ENCODE measurements at regions not wholly inside any gene's neighbourhood (a gene's known extent, or its start where the extent isn't known, plus 50 kb on each side); places are given as distances from the start of the nearest gene placed in this dataset.

DNA sequence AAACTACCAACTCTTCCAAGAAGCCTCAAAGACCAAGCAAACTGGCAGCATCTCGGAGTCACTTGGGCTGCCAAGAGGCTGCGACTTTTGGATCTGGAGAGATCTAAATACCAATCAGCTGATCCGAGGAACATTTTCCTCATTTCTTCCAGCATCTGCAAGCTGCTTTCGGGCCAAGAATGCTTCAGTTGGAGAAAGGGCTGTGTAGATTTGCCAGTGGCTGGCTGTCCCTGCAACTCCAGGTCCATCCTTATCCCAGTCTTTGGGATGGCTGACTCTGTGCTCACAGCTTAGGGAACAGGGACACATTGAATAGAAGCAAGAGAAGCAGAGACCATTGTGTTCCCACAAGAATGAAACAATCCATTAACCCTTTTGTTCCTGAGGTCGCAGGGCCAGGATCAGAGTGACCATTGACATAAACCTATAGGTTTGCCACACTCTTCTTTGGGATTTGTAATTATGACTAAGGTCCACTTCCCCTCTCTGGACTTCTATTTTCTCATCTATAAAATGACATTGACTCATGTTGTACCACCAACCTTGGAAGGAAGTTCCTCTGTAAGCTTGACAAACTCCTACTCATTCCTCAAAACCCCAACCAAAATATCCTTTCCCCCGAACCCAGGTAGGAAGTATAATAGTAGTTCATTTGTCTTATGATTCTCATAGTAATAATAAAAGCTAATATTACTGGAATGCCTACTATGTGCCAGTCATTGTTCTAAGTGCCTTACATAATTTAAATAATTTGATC, 340.8 kb downstream of the MN1 start:
- no peak for DNase-seq
- Histone ChIP-seq H3F3A (ENCODE audit: insufficient read depth, low read length) (no peaks in the 10 kb centered on the region), H3K4me3 (ENCODE audit: low read length) (no peak overlapping the region), H3K27ac (ENCODE audit: low read length) (no peak overlapping the region), H3K9me2 (replicated peaks; ENCODE audit: insufficient read depth, low read length) (no peaks in the 10 kb centered on the region), H3K27me3 (replicated peaks; ENCODE audit: insufficient read depth, low read length) (peaks cover 70% of the 10 kb centered on the region), H3K4me2 (ENCODE audit: low read depth, low read length) (no peak overlapping the region), H3K9me3 (replicated peaks; ENCODE audit: insufficient read depth, low read length) (no peaks in the 10 kb centered on the region), H2AFZ (ENCODE audit: low read length) (no peak overlapping the region), H4K20me1 (ENCODE audit: insufficient read depth, low read length) (no peaks in the 10 kb centered on the region), H3K36me3 (replicated peaks; ENCODE audit: insufficient read depth, low read length) (no peaks in the 10 kb centered on the region), H3K9ac (ENCODE audit: low read length) (no peak overlapping the region), H3K79me2 (ENCODE audit: low read length) (no peaks in the 10 kb centered on the region), H3K4me1 (ENCODE audit: low read length) (no peaks in the 10 kb centered on the region)
- TF ChIP-seq EZH2phosphoT487 (IDR thresholded peaks at IDR 0.05; ENCODE audit: low read length) (no peak), EZH2 (optimal IDR thresholded peaks at IDR 0.05; ENCODE audit: low read depth, low read length) (no peak)
- TF ChIP-seq, protein P1, sequence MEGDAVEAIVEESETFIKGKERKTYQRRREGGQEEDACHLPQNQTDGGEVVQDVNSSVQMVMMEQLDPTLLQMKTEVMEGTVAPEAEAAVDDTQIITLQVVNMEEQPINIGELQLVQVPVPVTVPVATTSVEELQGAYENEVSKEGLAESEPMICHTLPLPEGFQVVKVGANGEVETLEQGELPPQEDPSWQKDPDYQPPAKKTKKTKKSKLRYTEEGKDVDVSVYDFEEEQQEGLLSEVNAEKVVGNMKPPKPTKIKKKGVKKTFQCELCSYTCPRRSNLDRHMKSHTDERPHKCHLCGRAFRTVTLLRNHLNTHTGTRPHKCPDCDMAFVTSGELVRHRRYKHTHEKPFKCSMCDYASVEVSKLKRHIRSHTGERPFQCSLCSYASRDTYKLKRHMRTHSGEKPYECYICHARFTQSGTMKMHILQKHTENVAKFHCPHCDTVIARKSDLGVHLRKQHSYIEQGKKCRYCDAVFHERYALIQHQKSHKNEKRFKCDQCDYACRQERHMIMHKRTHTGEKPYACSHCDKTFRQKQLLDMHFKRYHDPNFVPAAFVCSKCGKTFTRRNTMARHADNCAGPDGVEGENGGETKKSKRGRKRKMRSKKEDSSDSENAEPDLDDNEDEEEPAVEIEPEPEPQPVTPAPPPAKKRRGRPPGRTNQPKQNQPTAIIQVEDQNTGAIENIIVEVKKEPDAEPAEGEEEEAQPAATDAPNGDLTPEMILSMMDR (IDR thresholded peaks at IDR 0.05; ENCODE audit: low read length) = no peak

DNA sequence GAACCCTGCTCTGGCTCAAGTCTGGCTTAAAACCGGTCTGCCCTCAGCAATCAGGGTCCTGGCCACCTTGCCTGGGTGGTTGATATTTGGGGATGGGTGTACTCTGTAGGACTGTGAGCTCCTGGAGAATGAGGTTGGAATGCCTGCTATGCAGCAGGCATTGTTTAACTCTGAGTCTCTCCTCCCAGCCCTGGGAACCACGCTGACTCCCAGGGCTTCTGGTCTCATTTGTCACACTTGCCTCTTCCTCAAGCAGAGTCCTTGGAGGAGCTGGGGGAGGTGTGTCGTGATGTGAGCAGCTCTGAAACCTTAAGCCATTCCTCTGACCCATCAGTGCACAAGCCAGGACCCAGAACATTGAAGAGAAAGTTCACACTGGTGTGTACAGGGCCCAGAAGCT, 340.1 kb downstream of the MN1 start:
- DNase-seq = no peak
- Histone ChIP-seq H3K4me1 (ENCODE audit: low read length) (no peaks in the 10 kb centered on the region), H3K27ac (ENCODE audit: low read length) (no peak overlapping the region), H3K9ac (ENCODE audit: low read length) (no peak overlapping the region), H3K4me3 (ENCODE audit: low read length) (no peak overlapping the region), H3K27me3 (replicated peaks; ENCODE audit: insufficient read depth, low read length) (peaks cover 76% of the 10 kb centered on the region), H3K36me3 (replicated peaks; ENCODE audit: insufficient read depth, low read length) (no peaks in the 10 kb centered on the region), H3K9me3 (replicated peaks; ENCODE audit: insufficient read depth, low read length) (no peaks in the 10 kb centered on the region), H3K9me2 (replicated peaks; ENCODE audit: insufficient read depth, low read length) (no peaks in the 10 kb centered on the region), H2AFZ (ENCODE audit: low read length) (no peak overlapping the region), H3K79me2 (ENCODE audit: low read length) (no peaks in the 10 kb centered on the region), H3K4me2 (ENCODE audit: low read depth, low read length) (no peak overlapping the region), H3F3A (ENCODE audit: insufficient read depth, low read length) (no peaks in the 10 kb centered on the region), H4K20me1 (ENCODE audit: insufficient read depth, low read length) (no peaks in the 10 kb centered on the region)
- TF ChIP-seq EZH2 (optimal IDR thresholded peaks at IDR 0.05; ENCODE audit: low read depth, low read length) = no peak
- TF ChIP-seq EZH2phosphoT487 (IDR thresholded peaks at IDR 0.05; ENCODE audit: low read length) = no peak
- TF ChIP-seq, protein P1 (IDR thresholded peaks at IDR 0.05; ENCODE audit: low read length) = no peak

DNA sequence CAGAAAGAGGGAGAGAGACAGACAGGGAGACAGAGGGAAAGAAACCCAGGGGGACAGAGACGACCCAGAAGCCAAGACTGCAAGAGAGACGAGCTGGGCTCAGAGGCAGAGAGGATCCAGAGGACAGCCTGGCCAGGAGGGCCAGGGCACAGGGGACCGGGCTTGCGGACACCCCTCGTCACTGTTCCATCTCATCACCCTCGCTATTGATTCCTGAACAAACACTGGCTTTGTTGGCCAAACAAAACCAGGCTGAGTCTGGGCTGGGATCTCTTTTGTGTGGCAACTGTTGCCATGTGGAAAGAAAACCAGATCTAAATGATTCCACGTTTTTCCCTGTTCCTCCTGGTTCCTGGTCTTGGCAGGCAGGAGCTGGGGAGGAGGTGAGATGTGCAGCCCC, 339.4 kb downstream of the MN1 start:
- Histone ChIP-seq H3K9me3 (replicated peaks; ENCODE audit: insufficient read depth, low read length) (no peaks in the 10 kb centered on the region), H3K36me3 (replicated peaks; ENCODE audit: insufficient read depth, low read length) (no peaks in the 10 kb centered on the region), H3K4me1 (ENCODE audit: low read length) (no peaks in the 10 kb centered on the region), H3F3A (ENCODE audit: insufficient read depth, low read length) (no peaks in the 10 kb centered on the region), H3K27ac (ENCODE audit: low read length) (no peak overlapping the region), H3K4me3 (ENCODE audit: low read length) (no peak overlapping the region), H2AFZ (ENCODE audit: low read length) (no peak overlapping the region), H3K79me2 (ENCODE audit: low read length) (no peaks in the 10 kb centered on the region), H4K20me1 (ENCODE audit: insufficient read depth, low read length) (no peaks in the 10 kb centered on the region), H3K9me2 (replicated peaks; ENCODE audit: insufficient read depth, low read length) (no peaks in the 10 kb centered on the region), H3K4me2 (ENCODE audit: low read depth, low read length) (no peak overlapping the region), H3K27me3 (replicated peaks; ENCODE audit: insufficient read depth, low read length) (peaks cover 76% of the 10 kb centered on the region), H3K9ac (ENCODE audit: low read length) (no peak overlapping the region)
- no peak for DNase-seq
- TF ChIP-seq, protein P1 (IDR thresholded peaks at IDR 0.05; ENCODE audit: low read length) = no peak
- TF ChIP-seq EZH2phosphoT487 (IDR thresholded peaks at IDR 0.05; ENCODE audit: low read length) (no peak), EZH2 (optimal IDR thresholded peaks at IDR 0.05; ENCODE audit: low read depth, low read length) (no peak)

Measured in MM.1S (cell line).